A549 (cell line): ENCODE measurements at regions not wholly inside any gene's neighbourhood (a gene's known extent, or its start where the extent isn't known, plus 50 kb on each side); places are given as distances from the start of the nearest gene placed in this dataset.

Source experiments
- ATAC-seq, 2 experiments: fragments of 200-7000 bp in 1 of 2; fragments of >200 bp in 1 of 2; cut with Nextera tagmentation in 1 of 2; cut with Tn5 transposase in 1 of 2; 3 replicates each; pipeline versions ENCODE4 v1.8.0 to v1.9.1; 2018 to 2020; ENCODE audit warnings: mild to moderate bottlenecking in 1 of 2, moderate library complexity in 1 of 2
- CTCF ChIA-PET: fragments of 300-600 bp; sonication (Branson Sonifier 250); formaldehyde crosslinking; extraction: SDS; loops from one replicate; lab custom pipeline; 2021; ENCODE audit warnings: antibody characterized with exemption, inconsistent platforms; lab: Yijun Ruan, JAX
- POLR2A ChIA-PET: fragments of 350-600 bp; formaldehyde crosslinking; extraction: SDS; loops from one replicate; lab custom pipeline; 2021; ENCODE audit warnings: antibody characterized with exemption, inconsistent platforms; lab: Yijun Ruan, JAX
- DNase-seq, 2 experiments: peaks; one replicate each; pipeline versions ENCODE4 v3.0.0 to v3.0.0-alpha.2; 2011 to 2016; ENCODE audit warnings: low read depth in 1 of 2, low spot score in 1 of 2
- FAIRE-seq: peaks from 2 replicates; lab custom pipeline; 2011; peaks lifted over from hg19 to GRCh38; lab: Jason Lieb, UNC
- H3K27ac ChIP-seq, 2 experiments: fragments of >200 bp; sonication (Bioruptor Twin); formaldehyde crosslinking; 3 replicates each; pipeline ENCODE4 v1.5.1; 2016 to 2017
- H3K4me1 ChIP-seq: fragments of >200 bp; sonication (Bioruptor Twin); formaldehyde crosslinking; 3 replicates; pipeline ENCODE4 v1.6.1; 2016
- H3K4me2 ChIP-seq: fragments of >200 bp; sonication (Bioruptor Twin); formaldehyde crosslinking; 3 replicates; pipeline ENCODE4 v1.6.1; 2016
- H3K4me3 ChIP-seq: fragments of >200 bp; sonication (Bioruptor Twin); formaldehyde crosslinking; 3 replicates; pipeline ENCODE4 v1.5.1; 2016
- H3K9me3 ChIP-seq: fragments of >200 bp; sonication (Bioruptor Twin); formaldehyde crosslinking; 3 replicates; pipeline ENCODE4 v1.6.1; 2016
- CBX8 ChIP-seq: fragments of 200-600 bp; sonication (generic); IDR thresholded peaks from 2 replicates; pipeline ENCODE4 v1.6.1; 2016
- CHD2 ChIP-seq: fragments of 150-350 bp; IDR thresholded peaks from 2 replicates; pipeline ENCODE4 v1.6.1; 2014; ENCODE audit warnings: low read length; ENCODE audit not compliant: partially characterized antibody
- ESRRA ChIP-seq: fragments of 150-350 bp; IDR thresholded peaks from 2 replicates; pipeline ENCODE4 v1.6.1; 2014; ENCODE audit warnings: mild to moderate bottlenecking, low read length, borderline replicate concordance
- FOSB ChIP-seq: fragments of 250-450 bp; sonication (Bioruptor Pico); IDR thresholded peaks from 2 replicates; pipeline ENCODE4 v1.5.0; 2020; ENCODE audit warnings: mild to moderate bottlenecking, moderate library complexity
- GATA3 ChIP-seq: IDR thresholded peaks from 2 replicates; pipeline ENCODE4 v1.6.1; 2012; ENCODE audit warnings: borderline replicate concordance
- JUN ChIP-seq, 2 experiments: fragments of >200 bp; sonication (Bioruptor Twin); formaldehyde crosslinking; IDR thresholded peaks; 2 replicates in 1 of 2; 3 replicates in 1 of 2; pipeline ENCODE4 v1.6.1; 2016 to 2017
- KDM1A ChIP-seq: fragments of 200-600 bp; sonication (generic); IDR thresholded peaks from 2 replicates; pipeline ENCODE4 v1.6.1; 2016; ENCODE audit warnings: low read depth, mild to moderate bottlenecking
- MAFK ChIP-seq: fragments of 450-650 bp; IDR thresholded peaks from 2 replicates; pipeline ENCODE4 v1.6.1; 2014; ENCODE audit not compliant: partially characterized antibody
- MAZ ChIP-seq: fragments of 150-350 bp; IDR thresholded peaks from 2 replicates; pipeline ENCODE4 v1.6.1; 2014; ENCODE audit warnings: antibody characterized with exemption, low read depth, low read length, borderline replicate concordance
- NR3C1 ChIP-seq: fragments of >200 bp; sonication (Bioruptor Twin); formaldehyde crosslinking; IDR thresholded peaks from 3 replicates; pipeline ENCODE4 v1.6.1; 2017
- POLR2AphosphoS2 ChIP-seq: conservative IDR thresholded peaks from 2 replicates; pipeline ENCODE4 v1.6.1; 2012; ENCODE audit warnings: low read length, improper control_type of control experiment, inconsistent platforms
- RNF2 ChIP-seq: fragments of 200-600 bp; sonication (generic); IDR thresholded peaks from 2 replicates; pipeline ENCODE4 v1.6.1; 2016; ENCODE audit warnings: low read depth, mild to moderate bottlenecking, antibody characterized with exemption, moderate library complexity, borderline replicate concordance
- TP53 ChIP-seq: fragments of 250-450 bp; sonication (Bioruptor Pico); IDR thresholded peaks from 2 replicates; pipeline ENCODE4 v1.5.0; 2021; ENCODE audit warnings: mild to moderate bottlenecking, moderate library complexity
- ZFP36 ChIP-seq: fragments of 450-650 bp; IDR thresholded peaks from 2 replicates; pipeline ENCODE4 v1.6.1; 2014; ENCODE audit warnings: borderline replicate concordance; ENCODE audit not compliant: partially characterized antibody
- WGBS: methylation state at CpG from one replicate; pipeline ENCODE4 v1.1.6; 2017; ENCODE audit errors: missing lambda C conversion rate; 5-methylcytosine and 5-hydroxymethylcytosine counted together
- TF ChIP-seq, protein P1 (sequence below): IDR thresholded peaks from 2 replicates; pipeline ENCODE4 v1.6.1; 2012; ENCODE audit warnings: low read depth, borderline replicate concordance
- TF ChIP-seq, protein P2 (sequence below): IDR thresholded peaks from 2 replicates; pipeline ENCODE4 v1.6.1; 2012
- TF ChIP-seq, protein P3 (sequence below): fragments of 450-650 bp; IDR thresholded peaks from 2 replicates; pipeline ENCODE4 v1.6.1; 2014; ENCODE audit warnings: antibody characterized with exemption

DNA sequence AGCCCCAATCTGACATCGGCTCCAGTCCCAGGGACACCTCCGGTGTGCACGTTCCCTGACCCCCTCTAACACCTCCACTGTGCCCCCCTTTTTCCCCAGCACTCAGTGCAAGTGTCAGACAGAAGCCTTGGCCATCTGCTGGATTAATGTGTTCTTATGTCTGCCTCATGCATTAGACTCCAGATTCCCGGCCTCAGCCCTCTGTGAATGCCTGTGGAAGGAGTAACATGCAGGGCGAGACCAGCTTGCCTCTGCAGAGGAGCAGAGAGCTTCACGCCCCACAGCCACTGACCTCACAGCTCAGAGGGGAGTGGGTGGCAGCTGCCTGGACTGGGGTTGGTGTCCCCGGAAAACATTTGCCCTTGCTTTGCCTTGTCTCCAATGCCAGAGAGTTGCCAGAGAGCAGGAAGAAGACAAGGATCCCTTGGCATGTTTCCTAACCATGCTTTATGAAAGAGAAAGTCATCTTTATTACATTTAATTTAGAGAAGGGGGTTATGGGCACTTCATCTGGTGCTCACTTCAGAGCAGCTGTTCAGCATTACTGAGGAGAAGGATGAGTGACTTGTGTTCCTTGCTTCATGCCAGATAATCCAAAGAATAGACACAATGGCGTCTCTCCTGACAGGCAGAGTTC is 91.6 kb upstream of the CXCL12 start:
- WGBS = 10% methylated on average over 7 of the region's 8 CpGs
- CTCF ChIA-PET = no interaction called here

DNA sequence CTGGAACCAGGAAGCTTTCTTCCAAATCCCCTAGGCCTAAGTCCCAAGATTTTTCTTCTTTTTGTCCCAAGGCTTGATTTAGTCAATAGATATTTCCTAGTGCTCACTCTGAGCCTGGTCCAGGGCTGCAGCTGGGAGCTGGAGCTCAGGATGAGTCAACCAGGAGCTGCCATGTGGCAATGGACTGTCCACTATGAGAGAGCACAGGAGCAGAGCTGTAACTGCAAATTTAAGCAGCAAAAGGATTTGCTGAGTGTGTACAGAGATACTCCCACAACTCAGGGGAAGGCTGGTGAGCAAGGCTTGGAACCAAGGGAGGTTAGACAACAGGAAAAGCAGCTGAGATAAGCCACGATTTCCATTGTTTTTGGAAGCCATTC is 92.1 kb upstream of the CXCL12 start:
- no peak for FAIRE-seq
- Histone ChIP-seq H3K4me1 (no peaks in the 10 kb centered on the region), H3K4me2 (no peak overlapping the region), H3K4me3 (no peak overlapping the region), H3K9me3 (no peaks in the 10 kb centered on the region; the same call in 2 of the 3 replicates), H3K27ac (no peak overlapping the region)
- ATAC-seq = no peak
- ChIA-PET POLR2A (no interaction called here), CTCF (no interaction called here)
- WGBS = 0% methylated on average over 1 of the region's 1 CpG
- no peak for DNase-seq
- TF ChIP-seq POLR2AphosphoS2 = no peak
- TF ChIP-seq, protein P1, sequence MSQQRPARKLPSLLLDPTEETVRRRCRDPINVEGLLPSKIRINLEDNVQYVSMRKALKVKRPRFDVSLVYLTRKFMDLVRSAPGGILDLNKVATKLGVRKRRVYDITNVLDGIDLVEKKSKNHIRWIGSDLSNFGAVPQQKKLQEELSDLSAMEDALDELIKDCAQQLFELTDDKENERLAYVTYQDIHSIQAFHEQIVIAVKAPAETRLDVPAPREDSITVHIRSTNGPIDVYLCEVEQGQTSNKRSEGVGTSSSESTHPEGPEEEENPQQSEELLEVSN = no peak
- TF ChIP-seq FOSB (CRISPR knock-in tag) = no peak
- TF ChIP-seq RNF2 = no peak
- TF ChIP-seq KDM1A = no peak
- no peak for TF ChIP-seq MAZ
- no peak for TF ChIP-seq NR3C1
- no peak for TF ChIP-seq ZFP36
- TF ChIP-seq, all 56 proteins: peak for 0

More for the DNA sequence above, 91.6 kb upstream of the CXCL12 start:
- H3K4me3 ChIP-seq = no peak overlapping the region
- no peaks in the 10 kb centered on the region for H3K4me1 ChIP-seq
- ATAC-seq (no peak), DNase-seq (no peak), FAIRE-seq (no peak)
- H3K4me2 ChIP-seq = no peak overlapping the region
- no peak overlapping the region for H3K27ac ChIP-seq
- POLR2A ChIA-PET = no interaction called here
- no peaks in the 10 kb centered on the region; the same call in 2 of the 3 replicates for H3K9me3 ChIP-seq
- no peak for TF ChIP-seq POLR2AphosphoS2
- no peak for TF ChIP-seq TP53 (CRISPR knock-in tag)
- no peak for TF ChIP-seq NR3C1
- no peak for TF ChIP-seq CHD2
- TF ChIP-seq ESRRA = no peak
- no peak for TF ChIP-seq JUN (IDR thresholded peaks at IDR 0.05)

DNA sequence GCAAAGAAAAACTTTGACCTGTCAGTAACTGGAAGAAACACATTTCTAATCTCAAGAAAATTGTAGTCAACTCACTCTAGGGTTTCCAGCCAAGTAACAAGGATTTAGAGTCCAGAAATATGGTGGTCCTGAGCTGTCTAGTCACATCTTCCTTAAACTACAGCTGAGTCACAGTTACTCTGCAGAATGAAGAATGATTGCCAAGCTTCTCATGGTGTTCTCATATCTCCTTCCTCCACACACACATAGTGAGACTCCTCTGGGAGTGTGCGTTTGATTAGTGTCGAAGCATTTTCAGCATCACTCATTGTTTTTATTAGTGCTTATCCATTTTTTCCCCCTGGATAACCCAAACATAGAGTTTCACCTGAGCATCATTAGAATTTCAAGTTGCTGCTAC is 93.1 kb upstream of the CXCL12 start:
- CTCF ChIA-PET = interaction anchor here (0.5 kb wide), 1 partner anchor 691 kb away, joined by 3 read pairs; no protein-coding TSS in a partner anchor
- no peak overlapping the region for H3K4me2 ChIP-seq
- H3K4me3 ChIP-seq = no peak overlapping the region
- no peaks in the 10 kb centered on the region for H3K4me1 ChIP-seq
- 59% methylated on average over 2 of the region's 2 CpGs for WGBS
- H3K9me3 ChIP-seq = no peaks in the 10 kb centered on the region
- H3K27ac ChIP-seq = no peak overlapping the region
- no peak for ATAC-seq
- DNase-seq = no peak
- FAIRE-seq = no peak
- POLR2A ChIA-PET = no interaction called here
- no peak for TF ChIP-seq CBX8
- TF ChIP-seq MAFK = no peak
- no peak for TF ChIP-seq GATA3
- TF ChIP-seq, protein P2, sequence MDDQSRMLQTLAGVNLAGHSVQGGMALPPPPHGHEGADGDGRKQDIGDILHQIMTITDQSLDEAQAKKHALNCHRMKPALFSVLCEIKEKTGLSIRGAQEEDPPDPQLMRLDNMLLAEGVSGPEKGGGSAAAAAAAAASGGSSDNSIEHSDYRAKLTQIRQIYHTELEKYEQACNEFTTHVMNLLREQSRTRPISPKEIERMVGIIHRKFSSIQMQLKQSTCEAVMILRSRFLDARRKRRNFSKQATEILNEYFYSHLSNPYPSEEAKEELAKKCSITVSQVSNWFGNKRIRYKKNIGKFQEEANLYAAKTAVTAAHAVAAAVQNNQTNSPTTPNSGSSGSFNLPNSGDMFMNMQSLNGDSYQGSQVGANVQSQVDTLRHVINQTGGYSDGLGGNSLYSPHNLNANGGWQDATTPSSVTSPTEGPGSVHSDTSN = no peak
- TF ChIP-seq, protein P3, sequence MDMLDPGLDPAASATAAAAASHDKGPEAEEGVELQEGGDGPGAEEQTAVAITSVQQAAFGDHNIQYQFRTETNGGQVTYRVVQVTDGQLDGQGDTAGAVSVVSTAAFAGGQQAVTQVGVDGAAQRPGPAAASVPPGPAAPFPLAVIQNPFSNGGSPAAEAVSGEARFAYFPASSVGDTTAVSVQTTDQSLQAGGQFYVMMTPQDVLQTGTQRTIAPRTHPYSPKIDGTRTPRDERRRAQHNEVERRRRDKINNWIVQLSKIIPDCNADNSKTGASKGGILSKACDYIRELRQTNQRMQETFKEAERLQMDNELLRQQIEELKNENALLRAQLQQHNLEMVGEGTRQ = no peak
- no peak for TF ChIP-seq MAZ
- no peak for TF ChIP-seq KDM1A
